Stimulated activated CD4-positive, alpha-beta T cell treated with anti-CD3 and anti-CD28 coated beads, Interleukin-1b, Interleukin-23, amount 100 ng/mL, for 4 hours (primary cell): ENCODE measurements at regions not wholly inside any gene's neighbourhood (a gene's known extent, or its start where the extent isn't known, plus 50 kb on each side); places are given as distances from the start of the nearest gene placed in this dataset.

Experiments
- DNase-seq, 2 donors: peaks; one replicate each; pipeline ENCODE4 v3.0.0-alpha.2; 2020; ENCODE audit warnings: low read depth in 2 of 2

DNA sequence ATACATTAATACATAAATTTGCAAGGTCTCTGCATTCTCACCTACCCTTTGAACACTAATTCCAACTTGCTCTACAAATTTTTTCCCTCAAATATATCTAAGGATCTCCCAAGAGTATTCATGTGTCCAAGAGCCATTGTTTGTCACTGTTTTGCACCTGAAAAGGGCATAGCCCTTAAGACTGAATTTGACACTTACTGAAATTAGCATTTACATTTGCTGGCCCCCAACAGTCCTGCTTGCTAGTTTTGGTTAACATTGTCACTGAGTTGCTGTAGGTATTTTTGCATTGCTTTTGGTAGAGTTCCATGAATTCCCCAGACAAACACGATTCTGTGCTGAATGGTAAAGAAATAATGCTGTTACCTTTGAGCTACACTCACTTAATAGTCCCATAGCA is 57.3 kb downstream of the KCNA4 start:
- DNase-seq: no peak

- DNase-seq: no peak
Observed at GRCh38 chr11:29957431-29957830, 59.4 kb downstream of the KCNA4 start.

DNA sequence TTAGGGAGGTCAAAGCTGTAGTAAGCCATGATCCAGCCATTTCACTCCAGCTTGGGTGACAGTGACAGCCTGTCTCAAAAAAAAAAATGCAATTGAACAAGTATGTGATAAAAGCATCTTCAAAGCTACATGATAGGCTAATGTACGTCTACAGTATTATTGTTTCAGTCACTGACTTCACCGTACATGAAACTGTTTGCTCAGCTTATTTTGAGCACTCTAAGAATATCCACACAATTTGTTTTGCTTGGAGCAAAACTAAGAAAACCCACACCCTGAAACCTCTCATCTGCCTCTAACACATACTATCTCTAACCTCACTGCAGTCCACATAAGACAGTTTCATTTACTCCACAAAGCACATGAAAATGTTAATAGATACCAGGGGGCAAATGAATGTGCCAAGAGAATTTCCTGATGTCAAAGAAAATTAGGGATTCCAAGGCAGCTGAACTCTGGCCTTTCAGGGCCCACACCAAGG is 60.7 kb downstream of the KCNA4 start:
- DNase-seq: no peak

GRCh38 chr11:29943347-29943746 is 73.5 kb downstream of the KCNA4 start:
- no peak for DNase-seq

DNA sequence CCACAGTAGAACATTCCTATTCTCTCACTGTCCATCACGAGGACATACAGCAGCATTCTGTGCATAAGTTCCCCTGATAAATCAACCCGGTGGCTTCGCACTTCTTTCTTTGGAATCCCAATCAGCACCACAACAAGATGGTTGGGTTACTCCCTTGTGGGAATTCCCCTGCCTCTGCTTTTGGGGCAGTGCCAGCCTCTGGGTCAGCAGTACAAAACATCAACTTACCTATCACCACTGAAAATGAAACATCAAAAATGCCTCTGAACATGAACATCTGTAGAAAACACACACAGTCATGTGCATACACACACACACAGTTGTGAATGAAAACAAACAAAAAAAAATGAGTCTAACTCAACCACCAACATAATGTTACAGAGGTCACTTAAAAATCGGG is 79.3 kb downstream of the KCNA4 start:
- no peak for DNase-seq

GRCh38 chr11:29934115-29934638 is 82.7 kb downstream of the KCNA4 start:
- DNase-seq: no peak

GRCh38 chr11:29916040-29916439 is 100.8 kb downstream of the KCNA4 start:
- DNase-seq: no peak

DNA sequence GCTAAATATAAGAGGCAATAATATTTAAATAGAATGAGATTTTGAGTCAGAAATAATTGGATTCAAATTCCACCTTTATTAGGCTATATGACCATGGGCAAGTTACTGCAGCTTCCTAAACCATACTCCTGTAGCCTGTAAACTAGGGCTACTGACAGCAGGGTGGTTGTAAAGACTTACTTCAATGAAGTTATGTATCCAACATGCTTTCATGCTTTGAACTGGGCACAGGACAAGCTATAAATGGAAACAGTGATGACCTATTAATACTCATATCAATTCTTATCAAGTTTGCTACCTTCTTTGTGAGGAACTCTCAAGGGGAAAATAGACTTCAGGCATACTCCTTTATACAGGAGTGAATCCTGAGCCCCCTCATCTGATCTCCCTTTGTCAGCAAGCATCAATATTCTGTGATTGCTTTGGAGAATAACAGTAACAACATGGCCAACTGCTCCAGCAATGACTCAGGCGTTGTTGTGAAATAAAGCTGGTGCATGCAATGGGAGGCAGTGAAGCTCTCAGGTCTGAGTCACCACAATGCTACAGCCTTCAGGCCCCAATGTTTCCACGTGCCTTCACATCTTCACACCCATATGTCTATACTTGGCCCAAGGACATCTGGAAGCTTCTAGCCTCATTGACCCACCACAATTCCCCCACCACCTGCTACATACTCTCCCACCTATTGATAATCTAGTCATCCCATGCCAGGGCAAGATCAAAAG is 102.5 kb downstream of the KCNA4 start:
- no peak for DNase-seq

- no peak for DNase-seq
Observed at GRCh38 chr11:29913352-29913751, 103.5 kb downstream of the KCNA4 start.

GRCh38 chr11:29900382-29900781 is 116.4 kb downstream of the KCNA4 start:
- no peak for DNase-seq

GRCh38 chr11:29879560-29879959 is 137.3 kb downstream of the KCNA4 start:
- DNase-seq: no peak

GRCh38 chr11:29876192-29876591 is 140.6 kb downstream of the KCNA4 start:
- no peak for DNase-seq

DNA sequence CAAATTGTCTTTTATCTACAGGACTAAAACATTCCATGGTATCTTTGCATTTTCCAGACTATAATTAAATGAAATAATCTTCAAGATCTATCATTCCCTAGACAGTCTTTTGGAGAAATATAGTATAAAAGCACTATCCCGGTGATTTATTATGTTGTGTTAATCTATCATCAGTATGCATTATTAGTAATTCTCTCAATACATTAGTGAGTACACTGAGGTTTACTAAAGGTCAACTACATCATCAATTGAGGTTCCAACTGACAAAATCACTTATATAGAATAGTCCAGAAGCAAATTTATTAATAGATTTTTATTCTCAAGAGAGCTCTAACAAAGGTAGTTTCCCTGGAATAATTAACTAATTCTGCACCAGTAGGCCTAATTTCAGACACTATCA is 169.6 kb downstream of the KCNA4 start:
- no peak for DNase-seq

GRCh38 chr11:29844701-29845379 is 172.0 kb downstream of the KCNA4 start:
- no peak for DNase-seq

GRCh38 chr11:29844031-29844430 is 172.8 kb downstream of the KCNA4 start:
- DNase-seq: no peak

GRCh38 chr11:29842061-29842460 is 174.8 kb downstream of the KCNA4 start:
- no peak for DNase-seq

GRCh38 chr11:29826878-29827277 is 190.0 kb downstream of the KCNA4 start:
- no peak for DNase-seq

DNA sequence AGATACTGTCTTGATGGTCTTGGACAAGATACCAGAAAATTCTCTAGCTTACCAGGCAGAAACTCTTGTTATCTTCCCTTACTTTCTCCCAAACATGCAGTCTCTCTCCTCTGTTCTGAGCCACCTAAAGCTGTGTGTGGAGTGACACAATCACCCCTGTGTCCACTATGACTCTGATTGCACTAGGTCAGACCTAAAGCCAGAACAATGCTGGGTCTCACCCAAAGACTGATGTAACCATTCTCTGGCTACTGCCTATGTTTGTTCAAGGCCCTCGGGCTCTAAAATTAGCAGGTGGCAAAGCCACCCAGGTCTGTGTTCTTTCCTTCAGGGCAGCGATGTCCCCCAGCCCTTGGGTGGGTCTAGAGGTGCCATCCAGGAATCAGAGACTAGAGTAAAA is 200.5 kb downstream of the KCNA4 start:
- DNase-seq: no peak

DNA sequence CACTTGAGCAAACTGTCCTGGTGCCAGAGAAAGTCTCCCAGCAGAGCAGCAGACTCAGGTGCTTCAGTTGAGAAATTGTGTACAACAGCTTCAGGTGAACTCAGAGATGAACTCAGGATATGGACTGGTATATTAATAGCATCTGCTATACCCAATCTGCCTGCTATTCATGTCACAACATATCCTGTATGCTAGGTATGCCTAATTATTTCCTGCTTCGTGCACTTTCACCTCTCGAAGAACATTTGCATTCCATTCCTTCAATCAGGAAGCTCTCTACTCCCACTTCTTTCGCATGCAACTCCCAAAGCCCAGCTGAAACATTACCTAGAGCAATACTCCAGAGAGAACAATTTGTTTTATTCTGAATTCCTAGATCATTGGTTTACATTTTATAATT is 207.7 kb downstream of the KCNA4 start:
- no peak for DNase-seq

DNA sequence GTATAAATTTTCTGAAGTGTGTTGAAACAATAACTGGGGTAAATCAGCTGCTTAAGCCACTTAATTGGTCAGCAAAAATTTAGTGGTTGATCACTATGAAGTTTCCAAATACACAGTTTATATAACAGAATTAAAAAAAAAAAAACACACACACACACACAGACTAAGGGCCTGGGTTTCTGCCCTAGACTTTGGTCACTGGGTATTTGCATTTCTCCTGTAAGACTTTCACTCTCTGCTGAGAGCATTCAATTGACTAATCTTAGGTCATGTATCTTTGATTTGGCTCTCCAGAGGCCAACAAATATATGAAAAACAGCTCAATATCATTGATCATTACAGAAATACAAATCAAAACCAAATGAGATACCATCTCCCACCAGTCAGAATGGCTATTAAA is 214.3 kb downstream of the KCNA4 start:
- no peak for DNase-seq

- no peak for DNase-seq
Observed at GRCh38 chr11:29801561-29801960, 215.3 kb downstream of the KCNA4 start.

- DNase-seq: no peak
Observed at GRCh38 chr11:29786092-29786491, 230.7 kb downstream of the KCNA4 start.

DNA sequence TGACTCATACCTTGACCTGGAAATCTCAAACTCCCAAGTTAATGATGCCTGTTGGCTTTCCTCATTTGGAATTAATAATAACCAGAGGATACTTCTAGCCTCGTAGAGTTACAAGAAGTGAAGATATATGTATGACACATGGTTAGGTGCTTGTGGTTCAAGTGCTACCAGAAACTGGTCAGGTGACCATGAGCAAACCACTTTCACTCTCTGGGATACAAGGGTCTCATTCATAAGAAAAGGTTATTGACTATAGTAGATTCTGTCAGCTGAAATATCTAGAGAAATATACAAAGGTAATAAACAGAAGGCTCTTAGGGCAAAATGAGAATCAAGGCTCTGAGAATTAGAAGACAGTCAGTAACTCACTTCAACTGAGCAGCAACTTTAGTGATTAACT is 233.3 kb downstream of the KCNA4 start:
- no peak for DNase-seq
